ENCODE measurements at regions not wholly inside any gene's neighbourhood (a gene's known extent, or its start where the extent isn't known, plus 50 kb on each side); places are given as distances from the start of the nearest gene placed in this dataset.

DNA sequence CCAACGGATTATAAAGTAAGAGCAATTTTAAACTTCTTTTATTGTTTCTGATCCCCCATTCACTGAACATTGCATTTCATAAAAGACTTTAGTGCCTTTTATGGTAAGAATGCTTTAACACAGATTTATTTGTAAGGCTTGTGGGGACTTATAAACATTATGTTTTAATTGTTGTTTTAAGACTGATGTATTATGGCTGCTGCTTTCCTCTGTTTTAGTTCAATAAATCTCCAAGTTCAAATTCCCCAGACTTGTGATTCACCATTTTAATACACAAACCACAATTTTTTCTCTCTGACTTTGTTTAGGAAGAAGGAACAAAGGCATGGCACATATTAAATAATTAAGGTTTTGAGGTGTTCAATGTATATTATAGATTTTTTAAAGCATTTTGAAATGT, 753.3 kb downstream of the SLC6A15 start:
- TF ChIP-seq, protein P1, sequence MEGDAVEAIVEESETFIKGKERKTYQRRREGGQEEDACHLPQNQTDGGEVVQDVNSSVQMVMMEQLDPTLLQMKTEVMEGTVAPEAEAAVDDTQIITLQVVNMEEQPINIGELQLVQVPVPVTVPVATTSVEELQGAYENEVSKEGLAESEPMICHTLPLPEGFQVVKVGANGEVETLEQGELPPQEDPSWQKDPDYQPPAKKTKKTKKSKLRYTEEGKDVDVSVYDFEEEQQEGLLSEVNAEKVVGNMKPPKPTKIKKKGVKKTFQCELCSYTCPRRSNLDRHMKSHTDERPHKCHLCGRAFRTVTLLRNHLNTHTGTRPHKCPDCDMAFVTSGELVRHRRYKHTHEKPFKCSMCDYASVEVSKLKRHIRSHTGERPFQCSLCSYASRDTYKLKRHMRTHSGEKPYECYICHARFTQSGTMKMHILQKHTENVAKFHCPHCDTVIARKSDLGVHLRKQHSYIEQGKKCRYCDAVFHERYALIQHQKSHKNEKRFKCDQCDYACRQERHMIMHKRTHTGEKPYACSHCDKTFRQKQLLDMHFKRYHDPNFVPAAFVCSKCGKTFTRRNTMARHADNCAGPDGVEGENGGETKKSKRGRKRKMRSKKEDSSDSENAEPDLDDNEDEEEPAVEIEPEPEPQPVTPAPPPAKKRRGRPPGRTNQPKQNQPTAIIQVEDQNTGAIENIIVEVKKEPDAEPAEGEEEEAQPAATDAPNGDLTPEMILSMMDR (IDR thresholded peaks at IDR 0.05), result no peak
- TF ChIP-seq POLR2A (IDR thresholded peaks at IDR 0.05), result no peak

Measured in sigmoid colon (tissue), 3 donors.